Skeletal muscle tissue (tissue), 3 donors: ENCODE measurements at regions not wholly inside any gene's neighbourhood (a gene's known extent, or its start where the extent isn't known, plus 50 kb on each side); places are given as distances from the start of the nearest gene placed in this dataset.

ENCODE experiments used
- H3K27ac ChIP-seq: one replicate; pipeline ENCODE4 v1.7.0; 2013; ENCODE audit warnings: mild to moderate bottlenecking, low read depth, low read length, inconsistent platforms
- H3K27me3 ChIP-seq, 3 donors: one replicate each; pipeline ENCODE4 v1.7.0; 2013; ENCODE audit warnings: low read length in 3 of 3; ENCODE audit not compliant: control insufficient read depth in 3 of 3, insufficient read depth in 3 of 3
- H3K36me3 ChIP-seq, 3 donors: one replicate each; pipeline ENCODE4 v1.7.0; 2013; ENCODE audit warnings: low read length in 3 of 3; ENCODE audit not compliant: control insufficient read depth in 3 of 3, insufficient read depth in 3 of 3
- H3K4me1 ChIP-seq, 3 donors: one replicate each; pipeline ENCODE4 v1.7.0; 2013; ENCODE audit warnings: low read length in 3 of 3, mild to moderate bottlenecking in 3 of 3; ENCODE audit not compliant: control insufficient read depth in 3 of 3, insufficient read depth in 3 of 3
- H3K4me3 ChIP-seq, 3 donors: one replicate each; pipeline ENCODE4 v1.7.0; 2013; ENCODE audit warnings: low read length in 3 of 3
- H3K9ac ChIP-seq, 3 donors: one replicate each; pipeline ENCODE4 v1.7.0; 2013; ENCODE audit warnings: low read length in 3 of 3, mild to moderate bottlenecking in 3 of 3, moderate library complexity in 2 of 3, low read depth in 1 of 3
- H3K9me3 ChIP-seq, 3 donors: one replicate each; pipeline ENCODE4 v1.7.0; 2013; ENCODE audit warnings: low read length in 3 of 3; ENCODE audit not compliant: control insufficient read depth in 3 of 3
- donor health status: Osteomylitis.

DNA sequence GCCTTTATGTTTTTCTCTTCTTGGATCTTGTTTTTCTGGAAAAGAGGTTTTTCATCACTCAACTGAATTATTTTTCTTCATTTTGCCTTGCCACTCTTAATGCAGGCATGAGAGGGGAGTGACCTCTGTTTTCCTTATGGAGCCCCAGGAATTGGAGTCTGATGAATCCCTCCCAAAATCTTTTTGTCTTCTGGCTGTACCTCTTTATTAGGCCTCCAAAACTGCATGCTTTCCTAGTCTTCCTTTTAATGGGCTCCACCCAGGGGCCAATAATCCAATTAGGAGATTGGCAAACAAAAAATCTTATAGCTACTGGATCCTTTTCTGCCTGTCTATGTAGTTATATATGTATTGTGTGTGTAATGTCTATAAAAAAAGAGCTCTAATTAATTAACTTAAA is 192.4 kb upstream of the PEX5L start:
- H3K9ac ChIP-seq, result no peak overlapping the region
- H3K9me3 ChIP-seq, result peaks cover 0 to 7% (median 5%) of the 10 kb centered on the region in 3 donors
- H3K4me3 ChIP-seq, result no peak overlapping the region
- no peak overlapping the region for H3K27ac ChIP-seq
- no peaks in the 10 kb centered on the region for H3K27me3 ChIP-seq
- no peaks in the 10 kb centered on the region for H3K36me3 ChIP-seq
- no peaks in the 10 kb centered on the region for H3K4me1 ChIP-seq

DNA sequence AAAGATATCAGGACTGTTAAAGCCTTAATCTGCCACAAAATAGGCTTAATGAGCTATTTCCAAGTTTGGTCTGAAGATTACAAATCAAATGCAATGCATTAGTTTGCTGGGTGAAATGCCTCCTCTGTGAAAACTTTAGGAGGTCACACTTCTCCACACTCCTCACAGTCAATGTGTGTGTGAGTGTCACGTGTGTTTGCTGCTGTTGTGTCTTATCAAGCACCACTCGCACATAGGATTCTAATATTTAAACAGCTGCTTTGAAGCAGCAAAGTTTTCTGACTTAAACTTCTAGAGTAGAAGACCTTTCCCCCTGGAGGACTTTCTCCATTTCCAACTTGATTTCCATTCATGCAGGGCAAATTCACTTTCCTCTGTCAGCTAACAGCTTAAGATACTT is 203.2 kb upstream of the PEX5L start:
- H3K27ac ChIP-seq, result no peak overlapping the region
- H3K9me3 ChIP-seq, result no peaks in the 10 kb centered on the region
- no peaks in the 10 kb centered on the region for H3K27me3 ChIP-seq
- H3K36me3 ChIP-seq, result no peaks in the 10 kb centered on the region
- H3K9ac ChIP-seq, result no peak overlapping the region
- no peak overlapping the region for H3K4me3 ChIP-seq
- H3K4me1 ChIP-seq, result no peaks in the 10 kb centered on the region

DNA sequence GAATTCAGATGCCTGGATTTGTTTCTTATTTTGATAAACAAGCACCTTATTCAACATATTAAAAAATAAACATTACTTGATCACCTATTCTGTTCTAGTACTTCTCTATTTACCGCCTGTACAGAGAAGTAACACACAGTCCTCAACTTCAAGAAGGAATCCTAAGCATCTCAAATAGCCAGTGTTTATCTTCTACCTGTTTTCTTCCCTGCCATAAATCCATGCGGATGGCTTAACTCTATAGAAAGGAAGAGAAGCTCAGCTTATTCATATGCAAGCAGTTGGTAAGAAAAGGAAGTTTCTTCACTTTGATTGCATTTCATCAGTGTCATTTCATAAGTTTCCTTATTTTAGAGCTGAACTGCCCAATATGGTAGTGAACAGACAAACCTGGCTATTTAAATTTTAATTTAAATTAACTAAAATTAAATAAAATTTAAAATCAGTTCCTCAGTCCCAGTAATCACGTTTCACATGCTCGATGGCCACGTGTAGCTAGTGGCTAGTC is 210.0 kb upstream of the PEX5L start:
- H3K9ac ChIP-seq, result no peak overlapping the region
- no peak overlapping the region for H3K27ac ChIP-seq
- no peaks in the 10 kb centered on the region for H3K27me3 ChIP-seq
- no peaks in the 10 kb centered on the region for H3K36me3 ChIP-seq
- no peaks in the 10 kb centered on the region for H3K4me1 ChIP-seq
- no peaks in the 10 kb centered on the region for H3K9me3 ChIP-seq
- no peak overlapping the region for H3K4me3 ChIP-seq

DNA sequence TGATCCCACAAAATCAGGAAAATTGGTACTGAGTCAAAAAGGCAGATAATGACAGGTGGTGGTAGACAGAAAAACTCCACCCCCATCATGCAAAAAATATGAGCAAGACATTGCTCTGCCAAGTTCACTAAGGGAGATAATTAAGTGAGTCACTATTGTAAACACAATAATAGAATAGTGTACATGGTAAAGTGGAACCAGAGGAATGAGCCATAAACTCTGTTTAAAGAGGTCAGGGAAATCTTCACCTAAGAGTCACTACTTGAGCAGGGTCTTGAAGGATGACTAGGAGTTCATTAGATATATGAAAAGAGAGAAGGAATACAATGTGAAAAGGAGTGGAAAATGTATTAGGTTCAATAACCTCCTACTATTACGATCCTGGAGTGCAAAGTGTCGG is 213.4 kb upstream of the PEX5L start:
- Histone ChIP-seq H3K27ac (no peak overlapping the region), H3K27me3 (no peaks in the 10 kb centered on the region), H3K4me1 (no peaks in the 10 kb centered on the region), H3K36me3 (no peaks in the 10 kb centered on the region), H3K9ac (no peak overlapping the region), H3K9me3 (no peaks in the 10 kb centered on the region), H3K4me3 (no peak overlapping the region)

DNA sequence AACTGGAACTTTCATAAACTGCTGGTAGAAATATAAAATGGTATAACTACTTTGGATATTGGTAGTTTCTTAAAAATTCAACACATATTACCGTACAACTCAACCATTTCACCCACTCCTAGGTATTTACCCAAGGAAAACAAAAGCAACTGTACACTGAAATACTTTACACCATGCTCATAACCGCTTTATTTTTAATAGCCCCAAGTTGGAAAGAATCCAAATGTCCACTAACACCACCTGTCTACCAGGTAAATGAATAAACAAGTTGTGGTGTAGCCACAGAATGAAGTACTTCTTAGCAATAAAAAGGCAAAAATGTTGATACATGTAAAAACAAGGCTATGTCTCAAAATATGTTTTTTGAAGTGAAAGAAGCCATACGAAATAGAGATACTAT is 215.9 kb upstream of the PEX5L start:
- Histone ChIP-seq H3K4me3 (no peak overlapping the region), H3K36me3 (no peaks in the 10 kb centered on the region), H3K27ac (no peak overlapping the region), H3K9me3 (no peaks in the 10 kb centered on the region), H3K27me3 (no peaks in the 10 kb centered on the region), H3K4me1 (no peaks in the 10 kb centered on the region), H3K9ac (no peak overlapping the region)

DNA sequence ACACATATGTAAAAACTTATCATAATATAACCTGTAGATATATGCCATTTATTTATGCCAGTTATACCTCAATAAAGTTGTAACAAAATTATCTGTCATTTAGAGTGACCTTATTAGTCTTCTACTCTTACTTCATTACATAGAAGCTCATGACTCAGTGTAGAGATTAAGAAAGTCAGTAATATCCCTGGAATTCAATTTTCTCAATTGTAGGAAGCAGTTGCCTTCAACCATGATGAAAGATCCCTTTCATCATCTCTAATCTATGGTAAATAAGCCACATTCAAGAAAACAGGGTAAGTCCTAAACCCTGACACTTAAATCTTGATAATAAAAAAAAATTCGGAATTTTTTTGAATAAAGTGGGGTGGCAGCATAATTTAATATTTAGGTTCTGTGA is 216.5 kb upstream of the PEX5L start:
- H3K27me3 ChIP-seq, result no peaks in the 10 kb centered on the region
- H3K27ac ChIP-seq, result no peak overlapping the region
- no peaks in the 10 kb centered on the region for H3K4me1 ChIP-seq
- H3K4me3 ChIP-seq, result no peak overlapping the region
- no peaks in the 10 kb centered on the region for H3K9me3 ChIP-seq
- no peak overlapping the region for H3K9ac ChIP-seq
- H3K36me3 ChIP-seq, result no peaks in the 10 kb centered on the region

DNA sequence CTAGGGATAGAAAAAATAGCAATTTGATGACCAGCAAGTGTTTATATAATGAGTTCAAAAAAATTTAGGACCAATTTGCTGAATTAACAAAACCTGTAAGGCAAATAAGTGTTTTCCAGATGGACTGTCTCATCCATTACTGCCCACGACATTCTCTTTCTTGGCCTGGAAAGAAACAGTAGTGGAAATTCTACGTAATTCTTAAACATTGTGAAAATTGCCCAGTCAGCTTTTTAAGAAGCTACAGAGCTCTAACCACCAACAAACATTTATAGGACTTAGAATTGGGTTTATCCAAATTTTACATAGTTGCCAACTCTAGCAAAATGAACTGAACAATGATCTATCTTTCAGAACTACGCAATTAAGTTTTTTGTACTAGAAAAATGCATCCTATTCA is 227.7 kb upstream of the PEX5L start:
- no peak overlapping the region for H3K27ac ChIP-seq
- no peaks in the 10 kb centered on the region for H3K9me3 ChIP-seq
- no peak overlapping the region for H3K4me3 ChIP-seq
- no peak overlapping the region for H3K9ac ChIP-seq
- no peaks in the 10 kb centered on the region for H3K4me1 ChIP-seq
- no peaks in the 10 kb centered on the region for H3K36me3 ChIP-seq
- no peaks in the 10 kb centered on the region for H3K27me3 ChIP-seq

DNA sequence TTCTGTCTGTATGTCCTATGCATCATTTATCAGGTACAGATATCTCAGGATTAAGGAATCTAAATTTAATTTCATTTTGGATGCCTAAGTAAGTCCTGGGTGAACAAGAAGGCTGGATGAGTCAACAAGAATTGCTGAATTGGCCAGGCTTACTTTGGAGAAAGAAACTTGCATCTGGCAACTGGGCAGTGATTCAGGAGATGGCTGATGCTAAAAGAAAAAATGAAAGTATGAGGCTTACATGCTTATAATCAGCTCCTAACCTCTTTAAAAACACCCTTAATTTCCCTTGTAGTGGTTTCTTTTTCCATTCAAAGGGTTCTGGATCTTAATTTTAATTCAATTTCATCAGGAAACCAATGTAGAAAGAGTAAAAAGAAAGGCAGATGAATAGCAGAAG is 228.8 kb upstream of the PEX5L start:
- no peak overlapping the region for H3K27ac ChIP-seq
- H3K9ac ChIP-seq, result no peak overlapping the region
- H3K4me3 ChIP-seq, result no peak overlapping the region
- no peaks in the 10 kb centered on the region for H3K27me3 ChIP-seq
- no peaks in the 10 kb centered on the region for H3K4me1 ChIP-seq
- no peaks in the 10 kb centered on the region for H3K36me3 ChIP-seq
- no peaks in the 10 kb centered on the region for H3K9me3 ChIP-seq

DNA sequence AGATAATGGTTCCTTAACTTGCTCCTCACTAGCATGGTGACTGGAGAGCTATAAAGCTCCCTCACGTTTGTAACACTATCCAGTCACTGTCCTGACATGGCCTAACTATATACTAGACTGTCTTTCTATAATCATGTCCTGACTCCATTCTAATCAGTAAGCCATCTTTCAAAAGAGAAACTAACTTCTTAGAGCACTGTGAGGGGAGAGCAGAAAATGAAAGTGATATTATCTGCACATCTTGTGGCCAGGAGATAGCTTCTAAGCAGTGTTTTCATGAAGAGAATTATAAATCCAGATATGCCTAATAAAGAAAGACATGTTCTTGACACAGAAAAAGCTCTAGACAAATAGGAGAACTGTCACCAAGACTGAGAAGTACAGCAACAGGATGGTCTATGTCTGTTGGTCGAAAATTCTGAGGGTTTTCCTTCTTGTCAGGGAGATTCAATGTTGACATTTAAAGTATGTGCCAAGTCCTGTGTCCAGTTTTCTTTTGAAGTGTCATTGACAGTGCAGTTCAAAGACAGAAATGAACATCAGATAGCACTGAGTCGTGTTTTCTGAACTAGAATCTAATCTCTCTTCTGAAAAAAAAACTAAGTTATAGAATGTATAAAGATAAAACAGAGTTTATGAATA is 230.6 kb upstream of the PEX5L start:
- Histone ChIP-seq H3K36me3 (no peaks in the 10 kb centered on the region), H3K4me1 (no peaks in the 10 kb centered on the region), H3K27me3 (no peaks in the 10 kb centered on the region), H3K9me3 (no peaks in the 10 kb centered on the region), H3K4me3 (no peak overlapping the region), H3K27ac (no peak overlapping the region), H3K9ac (no peak overlapping the region)

DNA sequence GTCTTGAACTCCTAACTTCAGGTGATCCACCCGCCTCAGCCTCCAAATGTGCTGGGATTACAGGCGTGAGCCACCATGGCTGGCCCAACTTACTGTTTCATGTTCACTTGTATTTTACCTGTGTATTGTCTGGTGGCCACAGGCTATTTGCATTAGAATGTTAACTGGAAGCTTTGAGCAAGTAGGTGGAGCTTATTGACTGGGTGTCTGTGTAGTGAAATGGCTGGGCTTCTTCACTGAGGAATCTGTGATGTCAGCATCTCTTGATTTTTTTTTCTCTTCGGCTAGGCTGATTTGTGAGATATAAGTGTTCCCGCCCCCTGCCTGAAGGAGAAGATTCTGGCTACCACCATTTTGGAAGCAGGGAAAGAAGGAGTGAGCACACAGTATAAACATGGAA is 237.8 kb upstream of the PEX5L start:
- H3K4me3 ChIP-seq, result no peak overlapping the region
- H3K36me3 ChIP-seq, result no peaks in the 10 kb centered on the region
- H3K27ac ChIP-seq, result no peak overlapping the region
- no peaks in the 10 kb centered on the region for H3K9me3 ChIP-seq
- H3K4me1 ChIP-seq, result no peaks in the 10 kb centered on the region
- H3K27me3 ChIP-seq, result no peaks in the 10 kb centered on the region
- no peak overlapping the region for H3K9ac ChIP-seq
